ENCODE measurements at regions not wholly inside any gene's neighbourhood (a gene's known extent, or its start where the extent isn't known, plus 50 kb on each side); places are given as distances from the start of the nearest gene placed in this dataset.

GRCh38 chrX:74117962-74118902 is 185.7 kb upstream of the ZCCHC13 start:
- TF ChIP-seq CTCF (IDR thresholded peaks at IDR 0.05; ENCODE audit: borderline replicate concordance, extremely low read depth, low read length, poor library complexity, severe bottlenecking) (no peak), EZH2 (IDR thresholded peaks at IDR 0.05; ENCODE audit: borderline replicate concordance, low read depth, low read length, severe bottlenecking) (no peak)
